GM21576 (cell line): ENCODE measurements at regions not wholly inside any gene's neighbourhood (a gene's known extent, or its start where the extent isn't known, plus 50 kb on each side); places are given as distances from the start of the nearest gene placed in this dataset.

ENCODE experiments used
- ATAC-seq: cut with Tn5 transposase; IDR thresholded peaks from one replicate; pipeline ENCODE4 v1.9.1; 2021; ENCODE audit warnings: mild to moderate bottlenecking, moderate library complexity; ENCODE audit not compliant: unreplicated experiment

DNA sequence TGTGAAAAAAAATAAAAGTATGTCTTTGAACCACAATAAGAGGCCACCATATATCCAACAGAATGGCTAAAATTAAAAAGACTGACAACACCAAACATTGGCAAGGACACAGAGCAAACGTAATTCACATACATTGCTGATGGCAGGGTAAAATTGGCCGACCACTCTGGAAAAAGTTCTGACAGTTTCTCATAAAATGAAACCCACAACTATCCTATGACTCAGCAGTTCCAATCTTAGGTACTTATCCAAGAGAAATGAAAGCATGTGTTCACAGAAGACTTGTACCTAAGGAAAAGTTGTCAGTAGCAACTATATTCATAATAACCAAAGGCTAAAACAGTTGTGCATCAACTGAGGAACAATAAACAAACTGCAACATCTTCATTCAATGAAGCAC is 357.3 kb upstream of the XYLT1 start:
- ATAC-seq, result no peak

DNA sequence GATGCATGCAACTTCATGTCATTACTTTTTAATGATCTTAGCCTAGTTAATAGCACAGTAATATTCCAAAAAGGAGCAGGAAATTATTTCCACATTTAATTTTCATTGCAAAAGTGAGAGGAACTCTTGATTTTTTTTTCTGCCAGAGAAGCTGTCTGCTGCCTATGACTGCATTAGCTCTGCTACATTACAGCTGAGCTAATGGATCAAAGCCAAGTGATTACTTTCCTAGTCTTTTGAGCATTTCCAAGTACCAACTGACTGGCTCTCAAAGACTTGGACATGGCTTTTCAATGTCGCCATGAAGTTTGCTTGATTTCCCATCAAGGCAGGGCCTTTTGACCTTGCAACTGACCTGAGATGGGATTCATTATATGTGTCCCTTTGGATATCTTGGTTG is 356.6 kb upstream of the XYLT1 start:
- no peak for ATAC-seq

DNA sequence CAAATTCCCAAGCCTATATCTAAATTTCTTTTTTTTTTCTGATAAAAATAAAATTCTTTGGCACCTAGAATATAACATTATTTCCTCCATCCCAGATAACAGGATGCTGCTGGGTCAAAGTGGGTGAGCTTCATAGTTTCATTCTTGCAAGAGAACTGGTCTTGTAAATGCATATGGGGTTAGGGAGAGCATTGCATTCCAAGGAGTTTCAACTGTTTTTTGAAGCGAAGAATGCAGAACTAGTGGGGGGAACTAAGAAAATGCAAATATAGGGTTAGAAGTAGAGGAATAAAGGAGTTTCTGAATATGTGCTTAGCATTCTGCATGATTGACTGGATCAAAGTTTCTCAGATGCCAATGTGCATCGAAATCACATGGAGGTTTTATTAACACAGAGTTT is 347.2 kb upstream of the XYLT1 start:
- no peak for ATAC-seq

DNA sequence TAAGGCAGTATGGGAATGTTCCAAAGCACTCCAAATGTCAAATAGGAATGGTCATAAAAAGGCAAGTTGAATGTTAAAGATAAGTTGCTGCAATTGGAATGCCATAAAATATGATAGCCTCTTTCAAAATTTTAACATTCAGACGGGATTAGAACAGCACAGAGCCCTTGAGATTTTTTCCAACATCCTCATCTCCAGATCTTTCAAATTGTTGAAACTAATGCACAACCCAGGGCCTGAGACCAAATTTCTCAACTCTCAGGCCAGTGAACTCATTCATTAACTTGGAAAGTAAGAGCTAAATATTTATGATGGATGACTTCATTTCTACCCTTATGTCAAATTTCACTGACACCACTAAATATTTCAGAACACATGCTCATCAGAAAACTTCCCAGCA is 346.5 kb upstream of the XYLT1 start:
- no peak for ATAC-seq

DNA sequence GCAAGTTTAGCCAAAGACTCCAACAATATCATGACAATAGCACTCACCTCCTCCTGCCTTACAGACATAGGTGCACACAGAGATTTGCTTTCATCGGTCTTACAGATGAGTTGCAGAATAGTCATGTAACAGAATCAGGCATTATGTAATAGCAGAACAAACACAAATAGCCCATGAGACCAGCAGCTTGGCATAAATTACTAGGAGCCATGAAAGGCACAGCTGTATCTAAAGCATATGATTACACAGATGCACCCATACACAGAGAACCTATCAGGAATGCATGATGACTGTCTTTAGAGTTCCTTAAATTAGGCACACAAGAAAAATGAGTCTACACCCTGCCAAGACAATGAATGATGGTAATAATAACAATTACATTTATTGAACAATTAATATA is 342.0 kb upstream of the XYLT1 start:
- ATAC-seq, result no peak

DNA sequence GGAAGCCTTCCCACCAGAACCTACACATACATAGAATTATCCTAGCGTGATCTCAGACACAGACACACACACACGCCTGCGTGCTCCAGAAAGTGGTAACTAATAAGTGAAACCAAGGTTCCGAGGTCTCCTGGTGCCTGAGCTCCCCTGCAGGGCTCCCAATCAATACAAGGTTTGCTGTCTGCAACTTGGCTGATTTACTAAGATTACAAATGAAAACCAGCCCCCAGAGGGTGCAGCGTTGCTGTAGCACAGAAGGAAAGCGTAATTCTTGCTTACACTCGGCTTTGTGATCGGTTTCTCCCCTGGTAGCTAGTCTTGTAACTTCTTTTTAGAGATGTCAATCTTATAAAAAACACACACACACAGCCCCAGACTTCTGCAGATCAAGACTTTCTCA is 334.1 kb upstream of the XYLT1 start:
- ATAC-seq, result no peak

DNA sequence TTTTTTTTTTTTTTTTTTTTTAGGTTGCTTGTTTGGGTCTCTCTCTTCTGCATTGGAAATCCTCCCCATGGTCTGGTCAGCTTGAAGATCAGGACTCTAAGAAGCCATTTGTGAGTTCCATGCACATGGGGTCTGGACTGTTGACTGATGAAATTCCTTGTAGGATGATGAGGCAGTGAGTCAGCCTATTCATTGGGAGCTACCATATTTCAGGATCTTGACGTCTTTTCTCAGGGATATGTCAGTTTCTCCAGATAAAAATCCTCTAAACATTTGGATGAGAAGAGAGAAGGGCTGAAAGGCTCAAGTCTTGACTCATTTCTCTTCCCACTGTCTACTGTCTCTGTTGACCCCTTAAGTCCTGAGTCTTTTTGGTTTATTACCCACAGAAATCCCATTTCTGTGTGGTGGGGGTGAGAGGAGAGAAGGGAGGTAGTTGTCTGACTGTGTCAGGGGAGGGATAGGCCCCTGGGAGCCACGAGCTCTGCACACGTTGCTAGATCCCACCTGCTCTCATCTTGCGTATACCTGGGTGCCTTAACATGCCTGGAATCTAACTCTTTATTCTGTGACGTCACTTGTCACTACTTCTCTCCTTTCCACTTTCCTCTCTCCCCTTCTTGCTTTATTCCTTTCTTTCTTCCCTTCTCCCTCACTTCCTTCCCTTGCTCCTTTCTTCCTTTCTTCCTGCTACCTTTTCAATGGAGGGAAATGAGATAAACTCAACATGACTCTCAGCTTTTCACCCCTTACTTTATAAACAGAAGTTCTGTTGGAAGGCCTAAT is 333.1 kb upstream of the XYLT1 start:
- no peak for ATAC-seq

DNA sequence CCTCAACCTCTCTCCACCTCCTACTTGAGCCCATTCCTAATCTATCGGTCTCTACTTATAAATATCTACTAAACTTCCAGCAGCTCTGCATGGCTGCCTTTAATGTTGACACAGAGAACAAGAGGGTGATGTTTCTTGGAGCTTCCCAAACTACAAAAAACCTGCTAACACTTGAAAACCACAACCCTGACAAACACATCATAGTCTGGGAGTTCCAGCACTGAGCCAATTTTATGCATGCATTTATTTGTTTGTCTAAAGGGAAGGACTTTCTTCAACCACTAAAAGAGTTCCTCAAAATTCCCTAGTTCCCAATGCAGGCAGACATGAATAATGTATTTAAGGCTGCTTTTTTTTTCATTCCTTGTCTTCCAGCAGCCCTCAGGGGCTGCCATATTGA is 331.8 kb upstream of the XYLT1 start:
- ATAC-seq, result no peak

DNA sequence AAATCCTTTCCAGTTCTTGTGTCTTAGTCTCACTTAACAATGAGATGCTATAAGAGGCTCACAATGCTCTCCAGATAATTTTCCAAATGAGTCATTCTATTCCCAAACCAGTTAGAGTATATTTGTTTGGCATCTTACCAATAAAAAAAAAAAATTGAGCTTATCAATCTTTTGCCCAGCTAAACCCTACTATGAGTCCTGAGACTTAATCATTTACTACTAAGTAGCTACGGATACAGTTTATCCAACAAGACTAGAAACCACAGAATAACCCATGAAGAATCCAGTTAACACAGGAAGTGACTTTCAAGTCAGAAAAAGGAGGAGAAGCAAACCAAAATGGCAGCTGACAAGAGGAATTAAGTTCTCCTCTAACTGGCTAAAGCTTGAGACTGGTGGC is 330.3 kb upstream of the XYLT1 start:
- ATAC-seq, result no peak

DNA sequence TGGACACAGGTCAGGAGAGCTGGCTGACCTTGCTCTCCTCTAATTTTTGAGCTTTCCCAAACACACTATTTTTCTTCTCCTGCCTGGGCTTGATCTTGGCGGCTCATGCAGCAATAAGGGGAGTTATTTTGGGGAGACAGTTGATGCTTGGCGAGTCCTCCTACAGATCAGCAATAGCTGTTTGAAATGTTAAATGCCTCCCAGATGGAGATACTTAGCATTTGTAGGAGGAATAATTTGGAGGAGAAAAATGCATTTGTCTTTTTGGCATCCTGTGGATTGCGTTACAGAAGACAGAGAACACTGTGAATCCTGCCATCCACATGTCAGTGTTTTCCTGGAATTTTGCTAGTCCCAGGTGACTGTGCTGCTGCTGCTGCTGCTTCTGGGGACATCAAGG is 328.0 kb upstream of the XYLT1 start:
- ATAC-seq, result no peak

DNA sequence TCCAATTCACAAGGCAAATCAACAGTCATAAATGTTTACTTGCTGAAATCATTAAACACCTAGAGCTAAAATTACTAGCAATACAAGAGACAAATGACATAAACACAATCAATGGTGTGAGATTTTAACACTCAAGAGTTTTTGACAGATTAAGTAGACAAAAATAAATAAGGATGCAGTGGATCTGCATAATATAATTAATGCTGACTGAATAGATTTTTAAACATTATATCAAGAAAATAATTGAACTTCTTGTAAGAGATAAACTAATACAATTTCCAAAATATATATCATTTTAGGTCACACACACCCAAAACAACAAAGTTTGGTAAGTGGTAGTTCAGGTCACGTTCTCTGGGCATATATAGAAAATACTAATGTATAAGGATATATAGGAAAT is 322.6 kb upstream of the XYLT1 start:
- ATAC-seq, result no peak

DNA sequence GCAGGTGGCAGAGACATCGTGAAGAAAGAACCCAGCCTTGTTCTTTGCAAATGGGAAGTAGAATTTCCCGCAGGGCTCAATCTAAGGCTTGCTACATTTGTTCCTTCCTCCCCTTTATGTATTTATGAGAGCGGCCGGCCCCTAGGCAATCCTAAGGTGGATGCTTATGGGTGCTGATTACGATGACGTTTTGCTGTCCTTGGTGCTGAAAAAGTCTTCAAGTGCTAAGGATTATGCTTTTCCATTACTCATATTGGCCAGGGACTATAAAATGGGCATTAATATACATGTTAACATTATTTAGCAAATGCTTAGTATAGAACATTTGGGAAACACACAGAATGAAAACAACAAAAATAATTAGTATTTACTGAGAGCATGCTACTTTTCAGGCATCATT is 313.3 kb upstream of the XYLT1 start:
- ATAC-seq, result no peak

DNA sequence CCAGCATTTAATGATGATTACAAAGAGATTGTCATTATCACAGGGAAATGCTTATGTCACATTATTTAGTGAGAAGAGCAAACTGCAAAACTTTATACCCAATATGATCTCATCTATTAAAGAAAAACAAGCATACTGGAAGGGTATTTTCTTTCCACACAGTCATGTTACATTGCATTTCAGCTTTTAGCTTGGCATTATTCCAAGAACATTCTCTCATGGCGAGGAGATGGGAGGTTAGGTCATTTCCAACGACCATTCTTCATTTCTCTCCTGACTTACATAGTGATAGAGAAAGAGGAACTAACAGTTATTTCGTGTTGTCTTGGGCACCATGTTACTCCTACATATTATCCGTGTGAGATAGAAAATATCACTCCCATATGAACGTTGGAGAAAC is 309.4 kb upstream of the XYLT1 start:
- ATAC-seq, result no peak

DNA sequence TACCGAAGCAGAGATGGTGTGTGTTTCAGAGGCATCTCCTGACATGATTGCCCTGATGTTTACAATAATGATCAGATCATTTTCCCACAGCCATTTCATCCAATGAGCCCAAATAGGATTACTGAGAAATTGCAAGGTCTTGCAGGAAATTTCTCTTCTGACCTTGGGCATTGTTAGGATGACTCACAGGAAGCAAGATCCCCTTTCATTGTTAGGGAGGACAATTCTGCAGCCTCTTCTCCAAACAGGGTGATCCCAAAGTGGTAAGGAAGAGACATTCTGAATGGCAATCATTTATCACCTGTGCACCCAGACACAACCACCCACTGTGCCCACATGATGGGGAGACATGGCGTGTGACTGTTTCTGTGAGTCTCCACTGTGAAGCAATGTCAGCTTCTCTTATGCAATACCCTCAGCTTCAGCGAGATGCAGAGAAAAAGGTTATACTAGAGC is 306.7 kb upstream of the XYLT1 start:
- no peak for ATAC-seq

DNA sequence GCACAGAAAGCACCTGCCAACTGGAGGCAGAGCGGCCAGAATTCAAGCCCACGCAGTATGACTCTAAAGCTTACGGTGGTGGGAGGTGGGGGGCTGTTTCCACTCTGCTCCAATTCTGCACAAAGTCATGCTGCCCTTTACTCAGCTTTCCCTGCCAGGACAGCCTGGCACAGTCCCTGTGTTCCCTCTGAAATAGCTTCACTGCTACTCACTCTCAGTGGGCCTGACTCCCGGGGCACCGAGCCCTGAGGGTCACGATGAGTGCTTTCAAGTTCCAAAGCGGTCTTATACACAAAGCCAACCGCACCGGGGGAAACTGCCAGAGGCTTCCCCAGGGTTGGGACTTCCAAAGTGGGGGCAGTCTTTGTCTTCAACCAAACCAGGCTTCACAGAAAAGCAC is 306.1 kb upstream of the XYLT1 start:
- ATAC-seq, result no peak

DNA sequence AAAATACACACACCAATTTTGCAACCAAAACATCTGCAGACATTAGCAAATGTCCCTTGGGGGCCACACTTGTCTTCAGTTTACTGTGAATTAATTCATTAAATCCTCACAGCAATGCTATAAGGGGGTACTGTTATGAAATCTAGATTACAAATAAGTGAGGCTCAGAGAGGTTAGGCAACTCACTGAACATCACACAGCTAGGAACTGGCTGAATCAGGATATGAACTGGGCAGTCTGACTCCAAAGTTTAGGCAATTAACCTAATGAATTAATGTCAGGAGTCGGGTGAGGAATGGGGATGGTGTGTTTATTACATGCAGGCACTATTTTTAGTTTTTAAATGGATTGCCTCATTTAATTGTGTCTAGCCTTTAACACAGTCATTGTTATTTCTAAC is 305.7 kb upstream of the XYLT1 start:
- ATAC-seq, result no peak

DNA sequence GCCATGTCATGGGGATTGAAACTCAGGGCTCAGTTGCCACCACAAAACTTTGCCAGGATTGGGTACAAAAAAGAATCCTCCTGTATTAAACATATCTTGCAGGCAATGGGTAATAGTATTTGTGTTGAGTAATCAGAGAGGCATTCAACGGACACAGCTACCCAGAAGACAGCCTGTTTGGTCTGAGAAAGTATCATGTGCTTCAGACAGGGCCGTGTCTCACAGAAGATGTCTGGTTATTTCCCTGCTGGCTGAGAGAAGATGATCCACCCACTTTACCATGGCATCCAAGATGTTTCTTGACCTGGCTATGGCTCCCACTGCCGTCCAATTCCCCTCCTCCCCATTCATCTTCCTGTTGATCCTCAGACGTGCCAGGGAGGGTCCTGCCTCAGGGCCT is 304.3 kb upstream of the XYLT1 start:
- ATAC-seq, result no peak

DNA sequence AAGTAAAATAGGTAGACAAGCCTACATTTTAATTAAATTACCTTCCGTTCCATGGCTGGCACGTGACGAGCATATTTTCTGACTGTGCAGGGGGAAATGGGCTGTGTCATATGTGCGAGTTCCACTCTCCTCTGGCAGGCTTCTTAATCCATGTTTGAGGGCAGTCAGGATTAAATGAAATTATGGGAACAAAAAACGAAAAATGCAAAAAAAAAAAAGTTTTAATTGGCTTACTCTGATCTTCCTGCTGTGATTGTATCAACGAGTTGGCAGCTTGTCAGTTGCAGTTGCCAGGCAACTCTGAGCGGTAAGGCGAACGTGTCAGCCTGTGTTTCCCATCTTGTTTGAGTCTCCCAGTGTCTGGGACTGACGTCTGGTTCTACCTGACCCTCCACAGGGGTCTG is 302.9 kb upstream of the XYLT1 start:
- no peak for ATAC-seq

DNA sequence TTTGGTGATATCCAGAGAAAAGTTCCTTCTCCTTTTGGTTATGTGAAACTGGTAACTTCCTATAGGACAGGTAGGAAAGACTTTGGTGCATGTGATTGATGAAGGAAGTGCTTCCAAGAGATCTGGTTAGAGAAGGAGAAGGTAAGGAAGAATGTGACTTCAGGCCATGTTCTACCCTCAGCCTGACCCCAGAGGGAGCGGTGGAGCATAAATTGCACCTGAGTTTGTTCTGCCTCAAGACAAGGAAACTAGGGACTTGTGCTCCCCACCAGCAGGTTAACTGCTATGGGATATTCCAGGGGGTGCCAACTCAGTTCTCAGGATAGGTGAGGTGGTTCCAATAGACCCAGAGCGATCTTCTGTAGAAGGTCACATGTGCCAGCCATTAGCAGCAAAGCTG is 299.3 kb upstream of the XYLT1 start:
- no peak for ATAC-seq

DNA sequence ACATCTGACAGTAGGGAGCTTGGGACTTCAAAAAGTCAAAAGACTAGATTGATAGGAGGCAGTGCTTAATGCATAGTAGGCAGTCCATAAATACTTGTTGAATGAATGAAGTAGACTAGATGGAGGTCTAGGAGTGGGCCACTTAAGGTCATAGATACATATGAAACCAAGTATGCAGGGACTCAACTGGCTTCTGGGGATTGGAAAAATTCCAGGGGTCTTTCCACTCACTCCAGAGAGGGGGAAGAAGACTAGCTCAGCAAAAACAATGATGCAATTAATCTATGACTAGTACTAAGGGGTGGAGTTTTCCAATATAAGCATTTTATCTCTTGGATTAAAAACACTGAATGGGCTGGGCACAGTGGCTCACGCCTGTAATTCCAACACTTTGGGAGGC is 298.3 kb upstream of the XYLT1 start:
- ATAC-seq, result no peak

DNA sequence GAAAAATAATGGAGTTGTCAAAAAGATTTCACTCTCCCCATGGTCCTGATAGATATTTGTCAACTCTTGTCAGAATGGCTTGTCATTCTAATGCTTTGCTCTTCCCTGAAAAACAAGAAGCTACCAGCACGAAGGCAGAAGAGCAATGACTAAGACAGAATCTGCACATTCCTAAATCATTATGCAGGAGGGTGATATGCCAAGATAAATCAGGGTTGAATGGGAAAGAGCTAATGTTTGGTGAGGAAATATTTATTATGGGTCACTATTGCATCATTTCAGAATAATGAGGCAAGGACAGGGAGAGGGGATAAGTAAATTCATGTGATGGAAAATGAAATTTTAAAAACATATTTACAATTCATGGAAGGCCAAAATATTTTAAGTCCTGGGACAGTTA is 297.5 kb upstream of the XYLT1 start:
- no peak for ATAC-seq

DNA sequence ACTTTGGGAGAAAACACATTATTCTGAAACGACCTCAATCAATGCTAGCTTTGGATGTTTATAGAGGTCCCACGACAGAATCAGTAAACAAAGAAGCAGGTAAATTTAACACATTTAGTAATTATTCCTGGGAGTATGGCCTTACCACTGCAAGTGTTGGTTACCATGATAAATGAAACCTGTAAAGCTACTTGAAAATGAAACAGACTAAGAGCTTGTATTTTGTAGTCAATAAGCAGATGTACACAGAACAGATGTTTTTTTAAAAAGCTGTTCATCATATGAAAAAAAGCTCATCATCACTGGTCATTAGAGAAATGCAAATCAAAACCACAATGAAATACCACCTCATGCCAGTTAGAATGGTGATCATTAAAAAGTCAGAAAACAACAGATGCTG is 295.3 kb upstream of the XYLT1 start:
- ATAC-seq, result no peak
